ENCODE measurements at regions not wholly inside any gene's neighbourhood (a gene's known extent, or its start where the extent isn't known, plus 50 kb on each side); places are given as distances from the start of the nearest gene placed in this dataset.

DNA sequence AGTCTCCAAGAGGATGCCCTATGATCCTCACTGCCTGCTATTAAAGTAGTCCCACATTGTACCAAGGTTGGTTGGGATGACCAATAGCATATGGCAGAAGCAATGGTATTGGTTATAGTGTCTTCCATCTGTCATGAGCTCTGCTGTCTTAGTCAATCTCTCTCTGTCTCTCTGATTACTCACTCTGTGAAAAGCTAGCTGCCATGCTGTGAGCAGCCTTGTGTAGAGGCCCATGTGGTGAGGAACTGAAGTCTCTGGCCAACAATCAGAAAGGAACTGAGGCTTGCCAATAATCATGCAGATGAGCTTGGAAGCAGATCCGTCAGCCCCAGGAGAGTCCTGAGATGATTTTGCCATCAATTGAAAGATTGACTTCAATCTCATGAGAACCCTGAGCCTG, 60.3 kb upstream of the CFAP161 start (continued):
- TF ChIP-seq, protein P1, sequence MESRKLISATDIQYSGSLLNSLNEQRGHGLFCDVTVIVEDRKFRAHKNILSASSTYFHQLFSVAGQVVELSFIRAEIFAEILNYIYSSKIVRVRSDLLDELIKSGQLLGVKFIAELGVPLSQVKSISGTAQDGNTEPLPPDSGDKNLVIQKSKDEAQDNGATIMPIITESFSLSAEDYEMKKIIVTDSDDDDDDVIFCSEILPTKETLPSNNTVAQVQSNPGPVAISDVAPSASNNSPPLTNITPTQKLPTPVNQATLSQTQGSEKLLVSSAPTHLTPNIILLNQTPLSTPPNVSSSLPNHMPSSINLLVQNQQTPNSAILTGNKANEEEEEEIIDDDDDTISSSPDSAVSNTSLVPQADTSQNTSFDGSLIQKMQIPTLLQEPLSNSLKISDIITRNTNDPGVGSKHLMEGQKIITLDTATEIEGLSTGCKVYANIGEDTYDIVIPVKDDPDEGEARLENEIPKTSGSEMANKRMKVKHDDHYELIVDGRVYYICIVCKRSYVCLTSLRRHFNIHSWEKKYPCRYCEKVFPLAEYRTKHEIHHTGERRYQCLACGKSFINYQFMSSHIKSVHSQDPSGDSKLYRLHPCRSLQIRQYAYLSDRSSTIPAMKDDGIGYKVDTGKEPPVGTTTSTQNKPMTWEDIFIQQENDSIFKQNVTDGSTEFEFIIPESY (IDR thresholded peaks at IDR 0.05): no peak

DNA sequence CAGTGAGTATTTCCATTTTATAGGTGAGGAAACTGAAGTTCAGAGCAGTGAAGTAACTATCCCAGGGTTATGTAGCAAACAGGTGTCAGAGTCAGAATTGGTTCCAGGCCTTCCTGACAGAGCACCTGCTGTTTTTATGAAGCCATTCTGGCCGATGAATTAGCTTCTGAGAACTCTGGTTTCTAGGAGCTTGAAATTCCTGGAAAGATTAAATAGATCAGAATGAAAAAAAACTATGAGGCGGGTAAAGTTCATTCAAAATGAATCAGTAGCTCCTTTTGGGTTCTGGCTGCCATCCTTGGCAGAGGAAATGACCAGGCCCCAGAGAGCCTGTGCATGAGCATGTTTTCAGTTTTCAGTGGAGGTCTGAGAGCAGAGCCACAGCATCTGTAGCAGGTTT, 59.3 kb upstream of the CFAP161 start:
- H3K4me3 ChIP-seq (ENCODE audit: low read depth in 1 of 3, low read length in 3 of 3): no peak overlapping the region
- peaks cover 0 to 6% (median 0%) of the 10 kb centered on the region in 4 donors for H3K4me1 ChIP-seq (ENCODE audit: control insufficient read depth in 4 of 4, insufficient read depth in 4 of 4, low read length in 3 of 4)
- TF ChIP-seq RAD21 (IDR thresholded peaks at IDR 0.05) (no peak), FOXA2 (IDR thresholded peaks at IDR 0.05) (no peak), HNF4G (IDR thresholded peaks at IDR 0.05) (no peak), HNF4A (conservative IDR thresholded peaks at IDR 0.05) (no peak), NR2F2 (IDR thresholded peaks at IDR 0.05) (no peak), TAF1 (conservative IDR thresholded peaks at IDR 0.05) (no peak)
- H3K27ac ChIP-seq (ENCODE audit: low read depth in 1 of 2, low read length in 2 of 2): no peak overlapping the region
- WGBS: 38% methylated on average over 2 of the region's 2 CpGs
- no peak overlapping the region for H3K9ac ChIP-seq (ENCODE audit: low read depth in 1 of 2, low read length in 2 of 2)
- H3K9me3 ChIP-seq (ENCODE audit: control insufficient read depth in 4 of 4, low read length in 3 of 4): no peaks in the 10 kb centered on the region
- no peak for DNase-seq (ENCODE audit: low spot score)
- H3K36me3 ChIP-seq (ENCODE audit: control insufficient read depth in 4 of 4, insufficient read depth in 3 of 4, low read depth in 1 of 4, low read length in 3 of 4): no peaks in the 10 kb centered on the region
- no peaks in the 10 kb centered on the region for H3K27me3 ChIP-seq (ENCODE audit: control insufficient read depth in 4 of 4, insufficient read depth in 4 of 4, low read length in 3 of 4)

DNA sequence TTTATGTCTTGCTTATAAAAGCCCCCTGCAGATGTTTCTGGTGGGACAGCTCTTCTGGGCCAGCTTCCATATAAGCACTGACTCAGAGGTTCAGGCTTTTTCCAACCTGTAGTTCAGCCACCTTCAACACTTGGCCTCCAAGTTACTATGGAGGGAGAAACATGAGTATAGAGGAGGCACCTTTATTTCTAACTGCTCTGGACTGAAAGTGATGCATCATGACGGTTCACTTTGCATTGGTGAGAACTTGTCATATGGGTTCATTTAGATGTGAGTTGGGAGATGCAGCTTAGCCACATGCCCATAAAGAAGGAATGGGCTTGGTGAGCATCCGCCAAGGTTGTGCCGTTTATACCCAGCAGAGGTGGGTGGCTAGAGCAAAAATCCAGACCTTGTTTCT, 58.8 kb upstream of the CFAP161 start:
- H3K36me3 ChIP-seq (ENCODE audit: control insufficient read depth in 4 of 4, insufficient read depth in 3 of 4, low read depth in 1 of 4, low read length in 3 of 4): no peaks in the 10 kb centered on the region
- no peak overlapping the region for H3K4me3 ChIP-seq (ENCODE audit: low read depth in 1 of 3, low read length in 3 of 3)
- no peak for DNase-seq (ENCODE audit: low spot score)
- no peaks in the 10 kb centered on the region for H3K27me3 ChIP-seq (ENCODE audit: control insufficient read depth in 4 of 4, insufficient read depth in 4 of 4, low read length in 3 of 4)
- H3K27ac ChIP-seq (ENCODE audit: low read depth in 1 of 2, low read length in 2 of 2): no peak overlapping the region
- peaks cover 0 to 6% (median 0%) of the 10 kb centered on the region in 4 donors for H3K4me1 ChIP-seq (ENCODE audit: control insufficient read depth in 4 of 4, insufficient read depth in 4 of 4, low read length in 3 of 4)
- TF ChIP-seq TAF1 (conservative IDR thresholded peaks at IDR 0.05): no peak
- WGBS: 97% methylated on average over 3 of the region's 3 CpGs
- no peaks in the 10 kb centered on the region for H3K9me3 ChIP-seq (ENCODE audit: control insufficient read depth in 4 of 4, low read length in 3 of 4)
- no peak overlapping the region for H3K9ac ChIP-seq (ENCODE audit: low read depth in 1 of 2, low read length in 2 of 2)

DNA sequence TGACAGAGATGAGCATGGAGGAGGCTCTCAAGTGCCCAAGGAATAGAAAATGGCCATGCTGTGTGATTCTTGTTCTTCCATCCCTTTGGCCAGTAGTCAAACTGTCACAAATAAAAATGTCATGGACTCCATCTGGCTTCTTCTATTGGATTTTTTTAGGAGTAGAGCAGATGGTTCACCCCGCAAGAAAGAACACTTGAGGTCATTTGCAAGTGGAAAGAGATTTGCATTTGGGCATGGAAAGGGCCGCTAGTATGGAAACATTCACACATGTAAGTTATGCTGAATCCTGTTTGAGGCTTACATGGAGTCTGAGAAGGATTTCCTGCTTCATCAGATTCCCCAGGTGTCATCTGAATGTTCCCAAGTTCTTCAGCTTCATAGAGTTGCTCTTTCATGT, 53.1 kb upstream of the CFAP161 start:
- no peaks in the 10 kb centered on the region for H3K9me3 ChIP-seq (ENCODE audit: control insufficient read depth in 4 of 4, low read length in 3 of 4)
- H3K4me1 ChIP-seq (ENCODE audit: control insufficient read depth in 4 of 4, insufficient read depth in 4 of 4, low read length in 3 of 4): no peaks in the 10 kb centered on the region
- no peak overlapping the region for H3K4me3 ChIP-seq (ENCODE audit: low read depth in 1 of 3, low read length in 3 of 3)
- TF ChIP-seq FOXA1 (IDR thresholded peaks at IDR 0.05) (no peak), EGR1 (IDR thresholded peaks at IDR 0.05; ENCODE audit: low read depth in 2 of 2) (no peak), RXRA (IDR thresholded peaks at IDR 0.05) (no peak), RAD21 (IDR thresholded peaks at IDR 0.05) (no peak), YY1 (IDR thresholded peaks at IDR 0.05) (no peak), GABPA (IDR thresholded peaks at IDR 0.05 in 1 of 2, conservative IDR thresholded peaks at IDR 0.05 in 1 of 2) (no peak), SP1 (IDR thresholded peaks at IDR 0.05) (no peak), JUND (IDR thresholded peaks at IDR 0.05) (no peak), NR2F2 (IDR thresholded peaks at IDR 0.05) (no peak), TAF1 (conservative IDR thresholded peaks at IDR 0.05) (no peak), HNF4A (conservative IDR thresholded peaks at IDR 0.05) (no peak)
- TF ChIP-seq, protein P2, sequence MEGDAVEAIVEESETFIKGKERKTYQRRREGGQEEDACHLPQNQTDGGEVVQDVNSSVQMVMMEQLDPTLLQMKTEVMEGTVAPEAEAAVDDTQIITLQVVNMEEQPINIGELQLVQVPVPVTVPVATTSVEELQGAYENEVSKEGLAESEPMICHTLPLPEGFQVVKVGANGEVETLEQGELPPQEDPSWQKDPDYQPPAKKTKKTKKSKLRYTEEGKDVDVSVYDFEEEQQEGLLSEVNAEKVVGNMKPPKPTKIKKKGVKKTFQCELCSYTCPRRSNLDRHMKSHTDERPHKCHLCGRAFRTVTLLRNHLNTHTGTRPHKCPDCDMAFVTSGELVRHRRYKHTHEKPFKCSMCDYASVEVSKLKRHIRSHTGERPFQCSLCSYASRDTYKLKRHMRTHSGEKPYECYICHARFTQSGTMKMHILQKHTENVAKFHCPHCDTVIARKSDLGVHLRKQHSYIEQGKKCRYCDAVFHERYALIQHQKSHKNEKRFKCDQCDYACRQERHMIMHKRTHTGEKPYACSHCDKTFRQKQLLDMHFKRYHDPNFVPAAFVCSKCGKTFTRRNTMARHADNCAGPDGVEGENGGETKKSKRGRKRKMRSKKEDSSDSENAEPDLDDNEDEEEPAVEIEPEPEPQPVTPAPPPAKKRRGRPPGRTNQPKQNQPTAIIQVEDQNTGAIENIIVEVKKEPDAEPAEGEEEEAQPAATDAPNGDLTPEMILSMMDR (IDR thresholded peaks at IDR 0.05; ENCODE audit: low read depth, low read length, missing input control): no peak
- TF ChIP-seq, protein P3, sequence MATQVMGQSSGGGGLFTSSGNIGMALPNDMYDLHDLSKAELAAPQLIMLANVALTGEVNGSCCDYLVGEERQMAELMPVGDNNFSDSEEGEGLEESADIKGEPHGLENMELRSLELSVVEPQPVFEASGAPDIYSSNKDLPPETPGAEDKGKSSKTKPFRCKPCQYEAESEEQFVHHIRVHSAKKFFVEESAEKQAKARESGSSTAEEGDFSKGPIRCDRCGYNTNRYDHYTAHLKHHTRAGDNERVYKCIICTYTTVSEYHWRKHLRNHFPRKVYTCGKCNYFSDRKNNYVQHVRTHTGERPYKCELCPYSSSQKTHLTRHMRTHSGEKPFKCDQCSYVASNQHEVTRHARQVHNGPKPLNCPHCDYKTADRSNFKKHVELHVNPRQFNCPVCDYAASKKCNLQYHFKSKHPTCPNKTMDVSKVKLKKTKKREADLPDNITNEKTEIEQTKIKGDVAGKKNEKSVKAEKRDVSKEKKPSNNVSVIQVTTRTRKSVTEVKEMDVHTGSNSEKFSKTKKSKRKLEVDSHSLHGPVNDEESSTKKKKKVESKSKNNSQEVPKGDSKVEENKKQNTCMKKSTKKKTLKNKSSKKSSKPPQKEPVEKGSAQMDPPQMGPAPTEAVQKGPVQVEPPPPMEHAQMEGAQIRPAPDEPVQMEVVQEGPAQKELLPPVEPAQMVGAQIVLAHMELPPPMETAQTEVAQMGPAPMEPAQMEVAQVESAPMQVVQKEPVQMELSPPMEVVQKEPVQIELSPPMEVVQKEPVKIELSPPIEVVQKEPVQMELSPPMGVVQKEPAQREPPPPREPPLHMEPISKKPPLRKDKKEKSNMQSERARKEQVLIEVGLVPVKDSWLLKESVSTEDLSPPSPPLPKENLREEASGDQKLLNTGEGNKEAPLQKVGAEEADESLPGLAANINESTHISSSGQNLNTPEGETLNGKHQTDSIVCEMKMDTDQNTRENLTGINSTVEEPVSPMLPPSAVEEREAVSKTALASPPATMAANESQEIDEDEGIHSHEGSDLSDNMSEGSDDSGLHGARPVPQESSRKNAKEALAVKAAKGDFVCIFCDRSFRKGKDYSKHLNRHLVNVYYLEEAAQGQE (IDR thresholded peaks at IDR 0.05): no peak
- TF ChIP-seq, protein P1 (IDR thresholded peaks at IDR 0.05): no peak
- TF ChIP-seq, protein P4, sequence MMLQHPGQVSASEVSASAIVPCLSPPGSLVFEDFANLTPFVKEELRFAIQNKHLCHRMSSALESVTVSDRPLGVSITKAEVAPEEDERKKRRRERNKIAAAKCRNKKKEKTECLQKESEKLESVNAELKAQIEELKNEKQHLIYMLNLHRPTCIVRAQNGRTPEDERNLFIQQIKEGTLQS (IDR thresholded peaks at IDR 0.05): no peak
- TF ChIP-seq, protein P5, sequence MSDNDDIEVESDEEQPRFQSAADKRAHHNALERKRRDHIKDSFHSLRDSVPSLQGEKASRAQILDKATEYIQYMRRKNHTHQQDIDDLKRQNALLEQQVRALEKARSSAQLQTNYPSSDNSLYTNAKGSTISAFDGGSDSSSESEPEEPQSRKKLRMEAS (IDR thresholded peaks at IDR 0.05): no peak
- 95% methylated on average over 2 of the region's 2 CpGs for WGBS
- H3K27ac ChIP-seq (ENCODE audit: low read depth in 1 of 2, low read length in 2 of 2): no peak overlapping the region
- no peak for DNase-seq (ENCODE audit: low spot score)
- H3K9ac ChIP-seq (ENCODE audit: low read depth in 1 of 2, low read length in 2 of 2): no peak overlapping the region
- H3K27me3 ChIP-seq (ENCODE audit: control insufficient read depth in 4 of 4, insufficient read depth in 4 of 4, low read length in 3 of 4): no peaks in the 10 kb centered on the region
- no peaks in the 10 kb centered on the region for H3K36me3 ChIP-seq (ENCODE audit: control insufficient read depth in 4 of 4, insufficient read depth in 3 of 4, low read depth in 1 of 4, low read length in 3 of 4)

All from liver (tissue), 8 donors.